Prostate gland (tissue), 2 donors: ENCODE measurements at regions not wholly inside any gene's neighbourhood (a gene's known extent, or its start where the extent isn't known, plus 50 kb on each side); places are given as distances from the start of the nearest gene placed in this dataset.

Source experiments
- CTCF ChIP-seq, 4 experiments: fragments of 200-600 bp in 2 of 4; fragments of 450-650 bp in 2 of 4; sonication (generic) in 2 of 4; IDR thresholded peaks; 1 replicate in 3 of 4; 2 replicates in 1 of 4; pipeline ENCODE4 v1.5.1; 2016 to 2019; ENCODE audit warnings: antibody characterized with exemption in 4 of 4, mild to moderate bottlenecking in 2 of 4, moderate library complexity in 2 of 4
- POLR2A ChIP-seq: fragments of 450-650 bp; IDR thresholded peaks from one replicate; pipeline ENCODE4 v1.6.1; 2016; ENCODE audit warnings: antibody characterized with exemption, mild to moderate bottlenecking
- POLR2AphosphoS5 ChIP-seq: sonication (generic); formaldehyde crosslinking; IDR thresholded peaks from one replicate; pipeline ENCODE4 v1.6.1; 2017; ENCODE audit warnings: antibody characterized with exemption

- TF ChIP-seq CTCF (IDR thresholded peaks at IDR 0.05) = no peak
- TF ChIP-seq POLR2A = no peak
- no peak for TF ChIP-seq POLR2AphosphoS5
These were observed 333.2 kb upstream of the JARID2 start for GRCh38 chr6:14912706-14913105.
